Superior temporal gyrus (tissue), 1 donor: ENCODE measurements at regions not wholly inside any gene's neighbourhood (a gene's known extent, or its start where the extent isn't known, plus 50 kb on each side); places are given as distances from the start of the nearest gene placed in this dataset.
"Not testable (repeated sequence)": the region's sequence is repeated elsewhere in the genome, so short reads cannot be mapped to it uniquely, and the experiment has no call there.

Experiments used
- DNase-seq: peaks from one replicate; pipeline ENCODE4 v3.0.0-alpha.2; 2016; ENCODE audit errors: extremely low spot score

DNA sequence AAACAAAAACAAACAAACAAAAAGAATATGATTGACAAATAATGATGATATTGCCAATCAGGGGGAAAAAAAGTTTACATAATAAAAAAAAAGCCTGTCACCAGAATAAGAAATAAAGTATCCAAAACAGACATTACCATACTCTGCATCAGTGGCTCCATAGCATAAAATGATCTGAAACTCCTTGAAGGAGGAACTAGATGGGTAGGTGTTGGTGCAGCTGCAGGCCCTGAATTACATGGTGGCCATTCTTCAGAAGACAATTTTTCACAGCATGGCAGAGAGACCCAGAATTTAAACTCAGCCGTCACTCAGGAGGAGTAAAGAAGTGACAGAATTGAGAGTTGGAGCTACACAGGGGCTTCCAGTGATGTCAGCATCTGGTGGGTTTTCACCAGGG is 60.2 kb downstream of the GLUL start:
- DNase-seq, result no peak

GRCh38 chr1:182330303-182330702 is 61.3 kb downstream of the GLUL start:
- no peak for DNase-seq

GRCh38 chr1:182329471-182329870 is 62.1 kb downstream of the GLUL start:
- DNase-seq, result no peak

DNA sequence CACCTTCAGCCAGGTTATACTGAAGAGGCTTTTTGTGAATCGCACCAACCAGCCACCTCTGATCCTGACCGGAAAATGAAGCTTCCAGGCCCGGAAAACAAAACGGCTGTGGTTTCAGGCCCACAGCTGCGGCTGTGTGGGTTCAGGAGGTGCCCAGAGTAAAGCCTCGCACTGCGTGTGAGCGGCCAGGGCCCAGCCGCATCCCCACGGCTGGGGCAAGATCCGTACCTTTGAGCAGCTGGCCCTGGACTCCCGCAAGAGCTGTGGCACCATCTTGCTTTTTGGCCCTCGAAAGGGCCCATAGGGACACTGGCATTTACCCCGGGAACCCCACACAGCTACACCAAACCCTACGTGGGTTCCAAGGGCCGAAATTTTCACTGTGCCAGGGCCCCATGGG is 63.0 kb downstream of the GLUL start:
- no peak for DNase-seq

GRCh38 chr1:182325339-182325738 is 66.3 kb downstream of the GLUL start:
- DNase-seq, result no peak

- not testable (repeated sequence) for DNase-seq
Measured at GRCh38 chr1:182321532-182321931, 70.1 kb downstream of the GLUL start.

DNA sequence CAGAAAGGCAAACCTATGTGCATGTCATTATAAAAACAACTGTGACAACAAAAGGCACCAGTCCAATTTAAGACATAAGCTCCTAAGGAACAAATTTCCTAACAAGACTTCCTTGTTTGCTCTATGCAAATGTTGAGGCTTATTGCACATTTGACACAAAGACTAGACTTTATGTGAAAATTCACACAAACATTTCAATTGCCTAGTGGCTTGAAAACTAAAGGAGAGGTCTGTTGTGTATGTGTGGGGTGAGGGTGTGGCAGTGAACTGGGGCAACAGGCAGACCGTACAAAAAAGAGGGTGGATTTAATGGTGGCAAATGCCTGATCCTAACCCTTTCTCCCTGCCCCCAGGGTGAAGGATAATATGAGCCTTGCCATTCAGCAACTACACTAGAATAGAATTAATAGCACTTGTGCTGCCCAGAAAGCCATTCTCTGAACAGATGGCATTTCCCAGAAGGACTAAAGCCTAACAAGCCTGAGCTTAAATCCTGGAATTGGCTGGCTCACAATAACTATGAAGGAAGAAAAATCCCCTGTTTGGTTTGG is 73.9 kb downstream of the GLUL start:
- DNase-seq, result no peak

GRCh38 chr1:182316454-182316853 is 75.1 kb downstream of the GLUL start:
- DNase-seq, result not testable (repeated sequence)

GRCh38 chr1:182315167-182315556 is 76.4 kb downstream of the GLUL start:
- no peak for DNase-seq

GRCh38 chr1:182309631-182310351 is 81.8 kb downstream of the GLUL start:
- DNase-seq, result no peak

GRCh38 chr1:182308826-182309225 is 82.8 kb downstream of the GLUL start:
- no peak for DNase-seq

DNA sequence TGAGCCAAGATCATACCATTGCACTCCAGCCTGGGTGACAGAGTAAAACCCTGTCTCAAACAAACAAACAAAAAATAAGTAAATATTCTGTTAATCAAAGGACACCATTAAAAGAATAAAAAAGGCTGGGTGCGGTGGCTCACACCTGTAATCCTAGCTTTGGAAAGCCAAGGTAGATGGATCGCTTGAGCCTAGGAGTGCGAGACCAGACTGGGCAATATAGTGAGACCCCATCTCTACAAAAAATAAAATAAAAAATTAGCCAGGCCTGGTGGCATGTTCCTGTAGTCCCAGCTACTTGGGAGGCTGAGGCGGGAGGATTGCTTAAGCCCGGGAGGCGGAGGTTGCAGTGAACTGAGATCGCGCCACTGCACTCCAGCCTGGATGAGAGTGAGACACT is 84.1 kb downstream of the GLUL start:
- not testable (repeated sequence) for DNase-seq

DNA sequence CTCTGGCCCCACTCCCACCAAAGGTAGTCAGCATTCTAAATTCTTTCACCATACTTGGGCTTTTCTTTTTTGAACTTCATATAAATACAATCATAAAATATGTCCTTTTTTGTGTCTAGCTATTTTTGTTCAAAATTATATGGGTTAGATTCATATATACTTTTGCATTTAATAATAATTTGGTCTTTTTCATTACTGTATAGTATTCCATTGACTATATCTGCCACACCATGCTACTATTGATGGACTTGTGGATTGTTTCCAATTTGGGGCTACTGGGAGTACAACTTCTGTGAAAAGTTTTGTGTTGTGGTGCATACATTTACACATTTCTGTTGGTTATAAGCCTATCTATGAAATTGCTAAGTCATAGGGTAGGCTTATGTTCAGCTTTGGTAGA is 85.7 kb downstream of the GLUL start:
- DNase-seq, result no peak

- DNase-seq, result no peak
Measured at GRCh38 chr1:182304627-182305026, 87.0 kb downstream of the GLUL start.

DNA sequence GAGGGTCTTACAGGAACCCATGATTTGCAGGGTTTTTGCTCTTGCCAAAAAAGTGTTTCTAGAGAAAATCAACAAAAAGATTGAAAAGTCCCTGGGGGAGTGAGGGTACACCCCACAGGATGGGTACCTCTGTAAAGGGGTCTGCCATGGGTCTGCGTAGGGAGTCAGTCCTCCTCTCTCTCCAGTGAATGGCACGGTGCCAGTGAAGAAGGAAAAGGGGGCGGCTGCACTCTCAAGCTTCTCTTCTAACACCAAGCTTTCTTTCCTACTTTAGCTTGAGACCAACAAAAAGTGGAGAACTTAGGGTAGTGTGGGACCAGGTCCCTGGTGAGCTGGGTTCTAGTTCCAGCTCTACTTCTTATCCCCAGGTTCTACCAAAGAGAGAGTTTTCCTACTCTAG is 87.4 kb downstream of the GLUL start:
- DNase-seq, result no peak

- peak; percentile 60 for DNase-seq
Measured at GRCh38 chr1:182303778-182304177, 87.8 kb downstream of the GLUL start.

DNA sequence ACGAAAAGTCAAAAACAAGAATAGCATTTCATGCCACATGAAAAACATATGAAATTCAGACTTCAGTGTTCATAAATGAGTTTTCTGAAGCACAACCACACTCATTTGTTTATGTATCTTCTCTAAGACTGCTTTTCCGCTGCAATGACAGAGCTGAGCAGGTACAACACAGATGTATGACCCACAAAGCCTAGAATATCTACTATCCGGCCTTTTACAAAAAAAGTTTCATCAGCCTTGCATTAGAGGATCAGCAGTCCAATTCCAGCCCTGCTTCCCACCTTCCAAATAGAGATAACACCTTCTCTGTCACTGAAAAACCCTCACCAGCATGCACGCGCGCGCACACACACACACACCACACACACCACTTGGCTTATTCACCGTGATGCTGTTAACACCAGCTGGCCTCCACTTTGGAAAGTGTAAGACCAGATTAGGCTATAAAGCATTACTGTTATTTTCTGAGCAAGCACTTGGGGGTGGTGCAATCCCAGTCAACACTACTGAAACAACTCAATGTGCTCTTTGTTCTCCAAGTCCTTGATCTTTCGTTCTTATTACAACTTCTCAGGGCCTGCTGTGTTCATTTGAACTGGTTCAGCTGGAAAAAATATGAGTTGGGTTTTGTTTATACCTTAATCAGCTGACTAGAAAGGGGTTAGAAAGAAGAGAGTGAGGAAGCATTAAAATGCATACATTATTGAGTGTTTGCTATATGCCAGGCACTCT is 90.0 kb downstream of the GLUL start:
- peak; percentile 93 for DNase-seq

- DNase-seq, result no peak
Measured at GRCh38 chr1:182301026-182301436, 90.6 kb downstream of the GLUL start.

GRCh38 chr1:182299728-182300616 is 91.6 kb downstream of the GLUL start:
- no peak for DNase-seq

DNA sequence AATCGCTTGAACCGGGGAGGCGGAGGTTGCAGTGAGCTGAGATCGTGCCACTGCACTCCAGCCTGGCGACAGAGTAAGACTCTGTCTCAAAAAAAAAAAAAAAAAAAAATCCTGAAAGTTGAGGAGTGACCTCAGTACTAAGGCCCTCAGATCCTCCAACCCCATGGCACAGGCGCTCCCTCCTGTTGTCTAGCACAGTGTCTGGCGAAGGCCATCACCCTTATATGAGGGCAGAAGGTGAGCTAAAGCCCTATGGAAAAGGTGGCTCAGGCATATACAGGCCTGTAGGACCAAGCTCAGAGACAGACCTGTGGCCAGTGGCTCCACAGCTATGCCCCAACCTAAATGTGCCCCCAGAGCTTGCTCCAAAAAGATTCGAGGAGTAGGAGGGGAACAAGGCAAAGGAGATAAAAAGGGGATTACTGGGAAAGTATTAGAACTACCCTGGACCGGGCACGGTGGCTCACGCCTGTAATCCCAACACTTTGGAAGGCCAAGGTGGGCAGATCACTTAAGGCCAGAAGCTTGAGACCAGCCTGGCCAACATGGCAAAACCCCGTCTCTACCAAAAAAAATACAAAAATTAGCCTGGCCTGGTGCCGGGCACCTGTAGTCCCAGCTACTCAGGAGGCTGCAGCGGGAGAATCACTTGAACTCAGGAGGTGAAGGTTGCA is 92.4 kb downstream of the GLUL start:
- not testable (repeated sequence) for DNase-seq

DNA sequence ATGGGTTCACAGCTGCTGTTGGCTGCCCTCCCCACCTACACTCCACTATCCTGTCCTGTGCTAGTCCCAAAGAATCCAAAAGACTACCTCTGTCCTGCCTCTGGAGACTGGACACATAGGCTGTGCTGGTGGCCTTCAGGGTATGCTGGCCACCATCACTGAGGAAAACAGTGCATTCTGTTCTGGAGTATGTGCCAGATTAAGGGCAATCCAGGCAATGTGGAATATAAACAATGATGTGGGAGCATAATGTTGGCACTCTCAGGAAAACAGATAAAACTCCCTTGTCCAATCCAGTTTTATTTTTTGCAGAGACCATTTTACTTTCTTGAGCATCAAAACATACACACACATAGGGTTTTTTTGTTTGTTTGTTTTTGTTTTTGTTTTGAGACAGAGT is 94.3 kb downstream of the GLUL start:
- no peak for DNase-seq

DNA sequence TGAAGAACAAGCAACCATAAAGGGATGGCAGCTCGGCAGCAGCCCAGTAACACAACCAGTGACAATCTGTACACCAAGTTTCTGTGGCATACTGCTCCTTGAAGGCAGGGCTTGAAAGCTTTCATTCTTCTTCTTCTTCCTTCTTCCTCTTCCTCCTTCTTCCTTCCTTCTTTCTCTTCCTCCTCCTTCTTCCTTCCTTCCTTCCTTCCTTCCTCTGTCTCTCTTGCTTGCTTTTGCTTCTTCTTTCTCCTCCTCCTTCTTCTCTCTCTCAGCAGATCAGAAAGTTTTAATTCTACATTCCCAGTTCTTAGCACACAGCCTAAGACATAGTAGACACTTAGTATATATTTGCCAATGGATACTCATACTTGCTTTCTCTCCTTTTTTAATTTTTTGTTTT is 95.9 kb downstream of the GLUL start:
- DNase-seq, result no peak
